ENCODE measurements at regions not wholly inside any gene's neighbourhood (a gene's known extent, or its start where the extent isn't known, plus 50 kb on each side); places are given as distances from the start of the nearest gene placed in this dataset.

GRCh38 chr2:225763711-225764110, 364.2 kb downstream of the NYAP2 start:
- TF ChIP-seq, protein P1, sequence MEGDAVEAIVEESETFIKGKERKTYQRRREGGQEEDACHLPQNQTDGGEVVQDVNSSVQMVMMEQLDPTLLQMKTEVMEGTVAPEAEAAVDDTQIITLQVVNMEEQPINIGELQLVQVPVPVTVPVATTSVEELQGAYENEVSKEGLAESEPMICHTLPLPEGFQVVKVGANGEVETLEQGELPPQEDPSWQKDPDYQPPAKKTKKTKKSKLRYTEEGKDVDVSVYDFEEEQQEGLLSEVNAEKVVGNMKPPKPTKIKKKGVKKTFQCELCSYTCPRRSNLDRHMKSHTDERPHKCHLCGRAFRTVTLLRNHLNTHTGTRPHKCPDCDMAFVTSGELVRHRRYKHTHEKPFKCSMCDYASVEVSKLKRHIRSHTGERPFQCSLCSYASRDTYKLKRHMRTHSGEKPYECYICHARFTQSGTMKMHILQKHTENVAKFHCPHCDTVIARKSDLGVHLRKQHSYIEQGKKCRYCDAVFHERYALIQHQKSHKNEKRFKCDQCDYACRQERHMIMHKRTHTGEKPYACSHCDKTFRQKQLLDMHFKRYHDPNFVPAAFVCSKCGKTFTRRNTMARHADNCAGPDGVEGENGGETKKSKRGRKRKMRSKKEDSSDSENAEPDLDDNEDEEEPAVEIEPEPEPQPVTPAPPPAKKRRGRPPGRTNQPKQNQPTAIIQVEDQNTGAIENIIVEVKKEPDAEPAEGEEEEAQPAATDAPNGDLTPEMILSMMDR (IDR thresholded peaks at IDR 0.05): no peak
- TF ChIP-seq EP300 (IDR thresholded peaks at IDR 0.05): no peak
